HUES48 (cell line): ENCODE measurements at regions not wholly inside any gene's neighbourhood (a gene's known extent, or its start where the extent isn't known, plus 50 kb on each side); places are given as distances from the start of the nearest gene placed in this dataset.

Experiments used
- H3K27ac ChIP-seq: one replicate; pipeline ENCODE4 v1.7.0; 2013; ENCODE audit warnings: low read depth, low read length, inconsistent platforms
- H3K27me3 ChIP-seq: 2 replicates; pipeline ENCODE4 v1.6.1; 2013; ENCODE audit warnings: mild to moderate bottlenecking, low read length; ENCODE audit not compliant: control insufficient read depth, insufficient read depth
- H3K36me3 ChIP-seq: 2 replicates; pipeline ENCODE4 v1.6.1; 2013; ENCODE audit warnings: low read length; ENCODE audit not compliant: control insufficient read depth, insufficient read depth
- H3K4me1 ChIP-seq: 2 replicates; pipeline ENCODE4 v1.6.1; 2013; ENCODE audit warnings: mild to moderate bottlenecking, low read length; ENCODE audit not compliant: control insufficient read depth, insufficient read depth
- H3K4me3 ChIP-seq: 2 replicates; pipeline ENCODE4 v1.5.1; 2013; ENCODE audit warnings: mild to moderate bottlenecking, low read depth, low read length
- H3K9ac ChIP-seq: 2 replicates; pipeline ENCODE4 v1.6.1; 2013; ENCODE audit warnings: mild to moderate bottlenecking, low read depth, low read length, moderate library complexity
- H3K9me3 ChIP-seq: 2 replicates; pipeline ENCODE4 v1.6.1; 2013; ENCODE audit warnings: low read length; ENCODE audit not compliant: control insufficient read depth, insufficient read depth

- H3K27me3 ChIP-seq, result peaks cover 99% of the 10 kb centered on the region
- peaks cover 37% of the 10 kb centered on the region for H3K9me3 ChIP-seq
- H3K4me3 ChIP-seq, result no peak overlapping the region
Observed at GRCh38 chrX:119996600-119997524, 53.3 kb upstream of the NKAP start.

DNA sequence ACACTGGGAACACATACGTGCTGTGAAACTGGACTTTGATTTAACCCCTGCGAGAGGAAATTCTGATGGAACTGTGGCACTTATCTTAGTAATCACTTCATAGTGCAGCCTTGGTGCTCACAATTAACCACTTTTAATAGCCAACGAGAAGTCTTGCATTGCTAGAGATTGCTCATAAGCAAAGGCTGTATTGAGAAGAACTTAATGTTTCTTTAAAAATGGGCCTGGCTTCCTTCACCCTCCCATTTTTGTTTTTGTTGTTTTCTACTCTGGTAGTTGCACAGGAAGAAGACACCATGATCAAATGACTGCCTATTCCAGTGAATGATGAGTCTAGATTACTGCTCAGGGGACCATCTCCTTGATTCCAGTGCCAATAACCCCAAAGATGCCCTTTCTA is 52.5 kb upstream of the NKAP start:
- Histone ChIP-seq H3K27ac (no peak overlapping the region), H3K36me3 (no peaks in the 10 kb centered on the region), H3K4me3 (no peak overlapping the region), H3K27me3 (peaks cover 99% of the 10 kb centered on the region), H3K9ac (no peak overlapping the region), H3K9me3 (peaks cover 32% of the 10 kb centered on the region), H3K4me1 (0 out of 2 replicates have a peak, but pooled peaks cover 2% of the 10 kb centered on the region)

More at GRCh38 chrX:119996600-119997524, 53.3 kb upstream of the NKAP start:
- Histone ChIP-seq H3K27ac (no peak overlapping the region), H3K4me1 (0 out of 2 replicates have a peak, but pooled peaks cover 2% of the 10 kb centered on the region), H3K9ac (no peak overlapping the region), H3K36me3 (no peaks in the 10 kb centered on the region)
